Hepatocyte (in vitro differentiated cells): ENCODE measurements at regions not wholly inside any gene's neighbourhood (a gene's known extent, or its start where the extent isn't known, plus 50 kb on each side); places are given as distances from the start of the nearest gene placed in this dataset.
A peak's percentile ranks its signal among the peaks of the same experiment; 100 is the strongest.

Experiments
- DNase-seq: peaks from one replicate; pipeline ENCODE4 v3.0.0-alpha.2; 2016; ENCODE audit warnings: low spot score
- H2AFZ ChIP-seq: fragments of 200-600 bp; sonication (generic); 2 replicates; pipeline ENCODE4 v1.6.0; 2016; ENCODE audit warnings: antibody characterized with exemption, mild to moderate bottlenecking
- H3K27ac ChIP-seq: fragments of 200-600 bp; sonication (generic); 2 replicates; pipeline ENCODE4 v1.5.1; 2016; ENCODE audit warnings: mild to moderate bottlenecking
- H3K27me3 ChIP-seq: fragments of 200-600 bp; sonication (generic); 2 replicates; pipeline ENCODE4 v1.6.1; 2016
- H3K36me3 ChIP-seq: fragments of 200-600 bp; sonication (generic); replicated peaks from 2 replicates; pipeline ENCODE4 v1.5.1; 2016; ENCODE audit warnings: low read depth; ENCODE audit not compliant: insufficient read depth
- H3K4me1 ChIP-seq: fragments of 200-600 bp; sonication (generic); 2 replicates; pipeline ENCODE4 v1.5.1; 2016; ENCODE audit warnings: mild to moderate bottlenecking, moderate library complexity; ENCODE audit not compliant: insufficient read depth
- H3K4me2 ChIP-seq: fragments of 200-600 bp; sonication (generic); 2 replicates; pipeline ENCODE4 v1.6.0; 2016
- H3K4me3 ChIP-seq: fragments of 200-600 bp; sonication (generic); 2 replicates; pipeline ENCODE4 v1.5.1; 2016; ENCODE audit warnings: mild to moderate bottlenecking
- H3K79me2 ChIP-seq: fragments of 200-600 bp; sonication (generic); 2 replicates; pipeline ENCODE4 v1.6.0; 2017; ENCODE audit warnings: mild to moderate bottlenecking
- H3K9me2 ChIP-seq: fragments of 200-600 bp; sonication (generic); replicated peaks from 2 replicates; pipeline ENCODE4 v1.6.0; 2017; ENCODE audit warnings: mild to moderate bottlenecking; ENCODE audit not compliant: insufficient read depth
- H3K9me3 ChIP-seq: fragments of 200-600 bp; sonication (generic); 2 replicates; pipeline ENCODE4 v1.5.1; 2016; ENCODE audit warnings: low read depth, mild to moderate bottlenecking
- H4K20me1 ChIP-seq: fragments of 200-600 bp; sonication (generic); 2 replicates; pipeline ENCODE4 v1.6.0; 2016; ENCODE audit warnings: mild to moderate bottlenecking; ENCODE audit not compliant: insufficient read depth, poor library complexity, severe bottlenecking
- EZH2 ChIP-seq: fragments of 200-600 bp; sonication (generic); IDR thresholded peaks from 2 replicates; pipeline ENCODE4 v1.6.1; 2016; ENCODE audit warnings: antibody characterized with exemption, mild to moderate bottlenecking, borderline replicate concordance
- EZH2phosphoT487 ChIP-seq: fragments of 200-600 bp; sonication (generic); IDR thresholded peaks from one replicate; pipeline ENCODE4 v1.6.1; 2018; ENCODE audit warnings: antibody characterized with exemption, mild to moderate bottlenecking, low read depth, moderate library complexity; ENCODE audit not compliant: unreplicated experiment, severe bottlenecking
- WGBS: methylation state at CpG from one replicate; pipeline ENCODE4 v1.1.6; 2016; ENCODE audit warnings: low lambda C conversion rate; ENCODE audit errors: missing lambda C conversion rate; 5-methylcytosine and 5-hydroxymethylcytosine counted together
- TF ChIP-seq, protein P1 (sequence below): fragments of 200-600 bp; sonication (generic); IDR thresholded peaks from 2 replicates; pipeline ENCODE4 v1.5.1; 2016; ENCODE audit warnings: antibody characterized with exemption, mild to moderate bottlenecking; ENCODE audit not compliant: poor library complexity

GRCh38 chr4:24067367-24068193 is 177.7 kb upstream of the PPARGC1A start:
- no peak overlapping the region for H3K4me2 ChIP-seq

DNA sequence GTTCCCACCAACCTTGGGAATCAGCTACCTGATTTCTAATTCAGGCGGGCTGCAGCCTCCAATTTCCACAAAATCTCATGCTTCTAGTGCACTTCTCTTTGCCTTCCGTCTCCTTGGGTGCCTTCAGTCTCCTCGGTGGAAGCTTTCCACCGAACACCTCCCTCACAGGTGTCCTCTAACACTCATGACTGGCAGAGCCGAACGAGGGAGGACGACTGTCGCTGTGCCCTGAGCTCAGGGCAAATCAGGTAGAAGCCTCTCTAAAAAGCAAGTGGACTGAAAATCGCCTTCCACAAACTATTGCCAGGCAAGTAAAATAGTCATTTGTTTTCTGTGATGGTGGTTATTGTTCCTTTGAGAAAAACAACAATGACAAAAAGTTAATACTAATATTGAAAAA is 176.1 kb upstream of the PPARGC1A start:
- H3K27ac ChIP-seq = no peak overlapping the region
- no peak overlapping the region for H3K4me3 ChIP-seq
- no peaks in the 10 kb centered on the region for H3K4me1 ChIP-seq
- H3K79me2 ChIP-seq = no peaks in the 10 kb centered on the region
- no peak for TF ChIP-seq EZH2phosphoT487
- no peak for TF ChIP-seq EZH2
- TF ChIP-seq, protein P1, sequence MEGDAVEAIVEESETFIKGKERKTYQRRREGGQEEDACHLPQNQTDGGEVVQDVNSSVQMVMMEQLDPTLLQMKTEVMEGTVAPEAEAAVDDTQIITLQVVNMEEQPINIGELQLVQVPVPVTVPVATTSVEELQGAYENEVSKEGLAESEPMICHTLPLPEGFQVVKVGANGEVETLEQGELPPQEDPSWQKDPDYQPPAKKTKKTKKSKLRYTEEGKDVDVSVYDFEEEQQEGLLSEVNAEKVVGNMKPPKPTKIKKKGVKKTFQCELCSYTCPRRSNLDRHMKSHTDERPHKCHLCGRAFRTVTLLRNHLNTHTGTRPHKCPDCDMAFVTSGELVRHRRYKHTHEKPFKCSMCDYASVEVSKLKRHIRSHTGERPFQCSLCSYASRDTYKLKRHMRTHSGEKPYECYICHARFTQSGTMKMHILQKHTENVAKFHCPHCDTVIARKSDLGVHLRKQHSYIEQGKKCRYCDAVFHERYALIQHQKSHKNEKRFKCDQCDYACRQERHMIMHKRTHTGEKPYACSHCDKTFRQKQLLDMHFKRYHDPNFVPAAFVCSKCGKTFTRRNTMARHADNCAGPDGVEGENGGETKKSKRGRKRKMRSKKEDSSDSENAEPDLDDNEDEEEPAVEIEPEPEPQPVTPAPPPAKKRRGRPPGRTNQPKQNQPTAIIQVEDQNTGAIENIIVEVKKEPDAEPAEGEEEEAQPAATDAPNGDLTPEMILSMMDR = no peak
- H2AFZ ChIP-seq = no peak overlapping the region
- H3K27me3 ChIP-seq = no peaks in the 10 kb centered on the region
- no peaks in the 10 kb centered on the region for H4K20me1 ChIP-seq
- H3K4me2 ChIP-seq = no peak overlapping the region
- no peaks in the 10 kb centered on the region for H3K9me2 ChIP-seq
- 84% methylated on average over 9 of the region's 9 CpGs for WGBS
- DNase-seq = no peak
- no peaks in the 10 kb centered on the region for H3K9me3 ChIP-seq
- no peaks in the 10 kb centered on the region for H3K36me3 ChIP-seq

More at GRCh38 chr4:24067367-24068193, 177.7 kb upstream of the PPARGC1A start:
- Histone ChIP-seq H3K36me3 (no peaks in the 10 kb centered on the region), H3K79me2 (no peaks in the 10 kb centered on the region), H3K27ac (no peak overlapping the region), H4K20me1 (no peaks in the 10 kb centered on the region), H3K27me3 (no peaks in the 10 kb centered on the region), H3K9me3 (no peaks in the 10 kb centered on the region), H3K4me3 (no peak overlapping the region), H2AFZ (no peak overlapping the region), H3K4me1 (no peaks in the 10 kb centered on the region), H3K9me2 (no peaks in the 10 kb centered on the region)
- 78% methylated on average over 13 of the region's 13 CpGs for WGBS
- TF ChIP-seq EZH2phosphoT487 (no peak), EZH2 (no peak)
- TF ChIP-seq, protein P1 = no peak
- peak; percentile 30 for DNase-seq

- 78% methylated on average over 8 of the region's 8 CpGs for WGBS
- Histone ChIP-seq H3K4me1 (no peaks in the 10 kb centered on the region), H2AFZ (no peak overlapping the region), H3K27me3 (no peaks in the 10 kb centered on the region), H3K4me2 (no peak overlapping the region), H3K36me3 (no peaks in the 10 kb centered on the region), H3K9me3 (no peaks in the 10 kb centered on the region), H3K79me2 (no peaks in the 10 kb centered on the region), H3K9me2 (no peaks in the 10 kb centered on the region), H3K4me3 (no peak overlapping the region), H4K20me1 (no peaks in the 10 kb centered on the region), H3K27ac (no peak overlapping the region)
- no peak for DNase-seq
- TF ChIP-seq EZH2 (no peak), EZH2phosphoT487 (no peak)
- TF ChIP-seq, protein P1 = no peak
These were observed 173.9 kb upstream of the PPARGC1A start for GRCh38 chr4:24063731-24064130.
